Hypothalamus (tissue), 51 donors: ENCODE measurements at regions not wholly inside any gene's neighbourhood (a gene's known extent, or its start where the extent isn't known, plus 50 kb on each side); places are given as distances from the start of the nearest gene placed in this dataset.
A peak's percentile ranks its signal among the peaks of the same experiment; 100 is the strongest.

ENCODE experiments used
- DNase-seq, 51 donors: peaks; one replicate each; lab custom pipeline; 2025; lab: John Stamatoyannopoulos, UW

- peak in 19 of 51 donors; percentile 14 to 72 (median 53) for DNase-seq
Measured at GRCh38 chr6:41428336-41428995, 93.1 kb downstream of the NCR2 start.

- no peak for DNase-seq
Measured at GRCh38 chr6:41428996-41429421, 93.6 kb downstream of the NCR2 start.

- DNase-seq = peak in 1 of 51 donors; percentile 10
Measured at GRCh38 chr6:41429506-41430504, 94.4 kb downstream of the NCR2 start.

- DNase-seq = no peak
Measured at GRCh38 chr6:41430875-41431274, 95.5 kb downstream of the NCR2 start.

GRCh38 chr6:41432280-41432679, 96.9 kb downstream of the NCR2 start:
- no peak for DNase-seq

- no peak for DNase-seq
Measured at GRCh38 chr6:41434803-41435481, 99.5 kb downstream of the NCR2 start.

- no peak for DNase-seq
Measured at GRCh38 chr6:41437604-41438003, 102.2 kb downstream of the NCR2 start.

GRCh38 chr6:41438746-41439145, 103.3 kb downstream of the NCR2 start:
- no peak for DNase-seq

- no peak for DNase-seq
Measured at GRCh38 chr6:41439524-41440418, 104.4 kb downstream of the NCR2 start.

- DNase-seq = no peak
Measured at GRCh38 chr6:41440958-41441357, 105.2 kb upstream of the FOXP4 start.

GRCh38 chr6:41441598-41442351, 104.4 kb upstream of the FOXP4 start:
- DNase-seq = no peak

GRCh38 chr6:41442352-41442672, 103.9 kb upstream of the FOXP4 start:
- DNase-seq = no peak

GRCh38 chr6:41442800-41443501, 103.2 kb upstream of the FOXP4 start:
- DNase-seq = no peak

- no peak for DNase-seq
Measured at GRCh38 chr6:41443616-41444525, 102.3 kb upstream of the FOXP4 start.

- DNase-seq = peak in 1 of 51 donors; percentile 15
Measured at GRCh38 chr6:41445261-41445660, 100.9 kb upstream of the FOXP4 start.

- no peak for DNase-seq
Measured at GRCh38 chr6:41446132-41446531, 100.0 kb upstream of the FOXP4 start.

- DNase-seq = no peak
Measured at GRCh38 chr6:41446907-41447545, 99.2 kb upstream of the FOXP4 start.
